ENCODE measurements at regions not wholly inside any gene's neighbourhood (a gene's known extent, or its start where the extent isn't known, plus 50 kb on each side); places are given as distances from the start of the nearest gene placed in this dataset.
"Not testable (repeated sequence)": the region's sequence is repeated elsewhere in the genome, so short reads cannot be mapped to it uniquely, and the experiment has no call there.

GRCh38 chr12:93078059-93078458, 149.0 kb upstream of the EEA1 start:
- DNase-seq (ENCODE audit: low read depth in 4 of 4, low spot score in 3 of 4): no peak

- no peak for DNase-seq (ENCODE audit: low read depth in 4 of 4, low spot score in 3 of 4)
Observed at GRCh38 chr12:93078577-93078976, 149.5 kb upstream of the EEA1 start.

- DNase-seq (ENCODE audit: low read depth in 4 of 4, low spot score in 3 of 4): no peak
Observed at GRCh38 chr12:93079271-93079670, 150.2 kb upstream of the EEA1 start.

- DNase-seq (ENCODE audit: low read depth in 4 of 4, low spot score in 3 of 4): no peak
Observed at GRCh38 chr12:93079976-93080375, 150.9 kb upstream of the EEA1 start.

- DNase-seq (ENCODE audit: low read depth in 4 of 4, low spot score in 3 of 4): no peak
Observed at GRCh38 chr12:93080452-93080851, 151.4 kb upstream of the EEA1 start.

- no peak for DNase-seq (ENCODE audit: low read depth in 4 of 4, low spot score in 3 of 4)
Observed at GRCh38 chr12:93080994-93081809, 152.1 kb upstream of the EEA1 start.

GRCh38 chr12:93081810-93082165, 152.7 kb upstream of the EEA1 start:
- no peak for DNase-seq (ENCODE audit: low read depth in 4 of 4, low spot score in 3 of 4)

GRCh38 chr12:93085383-93086287, 156.5 kb upstream of the EEA1 start:
- no peak for DNase-seq (ENCODE audit: low read depth in 4 of 4, low spot score in 3 of 4)

- no peak for DNase-seq (ENCODE audit: low read depth in 4 of 4, low spot score in 3 of 4)
Observed at GRCh38 chr12:93086288-93086727, 157.2 kb upstream of the EEA1 start.

- no peak for DNase-seq (ENCODE audit: low read depth in 4 of 4, low spot score in 3 of 4)
Observed at GRCh38 chr12:93087840-93088610, 158.9 kb upstream of the EEA1 start.

GRCh38 chr12:93089805-93090569, 160.9 kb upstream of the EEA1 start:
- DNase-seq (ENCODE audit: low read depth in 4 of 4, low spot score in 3 of 4): no peak

- no peak for DNase-seq (ENCODE audit: low read depth in 4 of 4, low spot score in 3 of 4)
Observed at GRCh38 chr12:93090731-93091172, 161.7 kb upstream of the EEA1 start.

- no peak for DNase-seq (ENCODE audit: low read depth in 4 of 4, low spot score in 3 of 4)
Observed at GRCh38 chr12:93091886-93092648, 163.0 kb upstream of the EEA1 start.

- no peak for DNase-seq (ENCODE audit: low read depth in 4 of 4, low spot score in 3 of 4)
Observed at GRCh38 chr12:93092649-93092945, 163.5 kb upstream of the EEA1 start.

- DNase-seq (ENCODE audit: low read depth in 4 of 4, low spot score in 3 of 4): no peak
Observed at GRCh38 chr12:93093243-93093642, 164.1 kb upstream of the EEA1 start.

GRCh38 chr12:93094222-93094621, 165.1 kb upstream of the EEA1 start:
- DNase-seq (ENCODE audit: low read depth in 4 of 4, low spot score in 3 of 4): not testable (repeated sequence)

- no peak for DNase-seq (ENCODE audit: low read depth in 4 of 4, low spot score in 3 of 4)
Observed at GRCh38 chr12:93094988-93095737, 166.1 kb upstream of the EEA1 start.

GRCh38 chr12:93097417-93097816, 168.3 kb upstream of the EEA1 start:
- DNase-seq (ENCODE audit: low read depth in 4 of 4, low spot score in 3 of 4): no peak

GRCh38 chr12:93098077-93098476, 169.0 kb upstream of the EEA1 start:
- no peak for DNase-seq (ENCODE audit: low read depth in 4 of 4, low spot score in 3 of 4)
